Coronary artery (tissue), 2 donors: ENCODE measurements at regions not wholly inside any gene's neighbourhood (a gene's known extent, or its start where the extent isn't known, plus 50 kb on each side); places are given as distances from the start of the nearest gene placed in this dataset.

Experiments
- DNase-seq: peaks from one replicate; pipeline ENCODE4 v3.0.0-alpha.2; 2017; ENCODE audit warnings: low spot score
- H3K27ac ChIP-seq, 2 donors: fragments of 200-600 bp; sonication (generic); one replicate each; pipeline ENCODE4 v1.5.1; 2016 to 2019
- H3K4me3 ChIP-seq: fragments of 200-600 bp; sonication (generic); 2 replicates; pipeline ENCODE4 v1.5.1; 2016; ENCODE audit warnings: mild to moderate bottlenecking, moderate library complexity
- TF ChIP-seq, protein P1 (sequence below): fragments of 200-600 bp; sonication (generic); IDR thresholded peaks from one replicate; pipeline ENCODE4 v1.5.1; 2019; ENCODE audit warnings: antibody characterized with exemption

DNA sequence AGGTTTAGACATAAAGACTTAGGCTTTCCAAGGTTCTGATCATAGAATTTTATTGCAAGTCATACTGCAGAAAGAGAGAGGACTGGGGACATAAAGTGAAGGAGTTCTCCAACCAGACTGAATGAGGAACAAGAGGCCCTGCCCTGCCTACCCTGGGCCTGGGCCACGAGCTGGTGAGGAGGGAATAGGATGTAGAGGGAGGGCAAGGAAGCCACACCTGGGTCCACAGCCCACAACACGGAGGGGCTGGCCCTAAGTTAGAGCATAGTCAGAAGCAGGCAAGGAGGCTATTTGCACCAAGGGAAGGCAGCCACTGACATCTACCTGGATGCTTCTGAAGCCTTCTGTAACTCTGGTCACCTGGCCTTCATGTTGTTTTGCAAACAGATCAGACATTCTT lies 82.2 kb upstream of the CXCL12 start:
- Histone ChIP-seq H3K27ac (no peak overlapping the region), H3K4me3 (no peak overlapping the region)
- DNase-seq = no peak
- TF ChIP-seq, protein P1, sequence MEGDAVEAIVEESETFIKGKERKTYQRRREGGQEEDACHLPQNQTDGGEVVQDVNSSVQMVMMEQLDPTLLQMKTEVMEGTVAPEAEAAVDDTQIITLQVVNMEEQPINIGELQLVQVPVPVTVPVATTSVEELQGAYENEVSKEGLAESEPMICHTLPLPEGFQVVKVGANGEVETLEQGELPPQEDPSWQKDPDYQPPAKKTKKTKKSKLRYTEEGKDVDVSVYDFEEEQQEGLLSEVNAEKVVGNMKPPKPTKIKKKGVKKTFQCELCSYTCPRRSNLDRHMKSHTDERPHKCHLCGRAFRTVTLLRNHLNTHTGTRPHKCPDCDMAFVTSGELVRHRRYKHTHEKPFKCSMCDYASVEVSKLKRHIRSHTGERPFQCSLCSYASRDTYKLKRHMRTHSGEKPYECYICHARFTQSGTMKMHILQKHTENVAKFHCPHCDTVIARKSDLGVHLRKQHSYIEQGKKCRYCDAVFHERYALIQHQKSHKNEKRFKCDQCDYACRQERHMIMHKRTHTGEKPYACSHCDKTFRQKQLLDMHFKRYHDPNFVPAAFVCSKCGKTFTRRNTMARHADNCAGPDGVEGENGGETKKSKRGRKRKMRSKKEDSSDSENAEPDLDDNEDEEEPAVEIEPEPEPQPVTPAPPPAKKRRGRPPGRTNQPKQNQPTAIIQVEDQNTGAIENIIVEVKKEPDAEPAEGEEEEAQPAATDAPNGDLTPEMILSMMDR = no peak

DNA sequence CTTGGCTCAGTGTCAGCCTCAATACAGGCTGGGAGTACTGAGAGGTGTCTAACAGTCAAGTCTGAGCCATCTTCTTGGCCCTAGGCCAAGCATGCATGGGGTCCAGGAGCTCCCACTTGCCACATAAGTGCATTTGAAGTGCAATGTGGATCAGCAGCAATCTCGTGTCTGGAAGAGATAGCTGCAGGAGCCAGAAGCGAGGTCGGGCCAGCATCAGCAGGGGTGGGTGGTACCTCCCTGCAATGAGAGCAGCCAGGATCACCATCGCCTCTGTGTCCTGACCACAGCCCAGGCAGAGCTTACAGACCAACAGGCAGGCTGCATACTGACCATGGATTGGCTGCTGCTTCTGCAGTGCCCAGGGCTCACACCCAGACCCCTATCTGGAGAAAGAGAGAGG lies 83.0 kb upstream of the CXCL12 start:
- Histone ChIP-seq H3K27ac (no peak overlapping the region), H3K4me3 (no peak overlapping the region)
- DNase-seq = no peak
- TF ChIP-seq, protein P1 = no peak

DNA sequence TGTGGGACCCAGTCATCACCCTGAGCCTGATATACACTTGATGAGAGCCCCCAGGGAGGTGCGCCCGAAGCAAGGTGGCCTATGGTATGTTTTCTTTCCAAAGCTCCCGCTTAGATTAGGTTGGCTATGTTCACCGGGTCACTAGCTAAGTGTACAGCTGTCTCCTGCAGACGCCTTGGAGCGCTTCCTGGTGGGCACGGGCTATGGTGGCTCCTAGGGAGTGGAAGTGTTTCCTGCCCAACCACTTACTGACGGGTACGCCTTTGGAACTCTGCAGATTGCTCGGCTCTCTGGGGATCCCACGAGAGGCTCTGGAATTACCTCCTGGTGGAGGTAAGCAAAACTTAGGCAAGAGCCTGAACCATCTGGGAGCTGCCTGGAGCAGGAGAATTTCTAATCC lies 83.6 kb upstream of the CXCL12 start:
- TF ChIP-seq, protein P1 = no peak
- DNase-seq = no peak
- H3K27ac ChIP-seq = no peak overlapping the region
- no peak overlapping the region for H3K4me3 ChIP-seq

DNA sequence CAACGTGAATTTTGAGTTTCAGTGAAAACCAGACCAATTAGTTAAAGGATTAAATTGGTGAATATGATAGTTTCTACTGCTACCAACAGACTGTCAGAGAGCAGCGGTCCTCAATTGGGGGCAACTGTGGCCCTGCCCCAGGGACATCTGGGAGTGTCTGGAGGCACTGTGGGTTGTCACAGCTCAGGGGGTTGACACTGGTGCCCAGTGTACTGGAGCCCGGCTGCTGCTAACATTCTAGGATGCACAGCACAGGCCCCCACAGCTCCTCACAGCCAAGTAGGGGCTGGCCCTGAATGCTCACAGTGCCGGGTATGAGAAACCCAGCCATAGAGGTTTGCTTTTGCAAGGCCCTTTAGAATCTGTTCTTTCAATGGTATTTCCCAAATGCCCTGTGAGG lies 84.1 kb upstream of the CXCL12 start:
- H3K4me3 ChIP-seq = no peak overlapping the region
- no peak for DNase-seq
- H3K27ac ChIP-seq = no peak overlapping the region
- TF ChIP-seq, protein P1 = no peak

DNA sequence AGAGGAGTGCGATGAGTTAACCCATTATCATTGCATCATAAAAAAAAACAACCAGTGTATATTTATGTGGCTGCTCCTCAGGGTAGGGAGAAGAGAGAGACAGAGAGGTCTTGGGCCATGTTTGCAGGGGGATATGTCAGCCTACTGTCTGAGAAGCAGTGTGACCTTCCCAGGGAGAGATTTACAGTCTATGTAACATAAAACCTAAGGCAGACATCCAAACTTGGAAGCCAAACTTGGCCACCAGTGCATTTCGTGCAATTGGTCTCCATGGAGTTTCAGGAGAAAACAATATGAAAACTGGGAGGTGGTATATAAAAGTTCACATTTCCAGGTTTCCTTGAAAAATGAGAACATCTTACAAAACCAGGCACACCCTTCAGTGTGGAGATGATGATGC lies 85.9 kb upstream of the CXCL12 start:
- H3K27ac ChIP-seq = no peak overlapping the region

DNA sequence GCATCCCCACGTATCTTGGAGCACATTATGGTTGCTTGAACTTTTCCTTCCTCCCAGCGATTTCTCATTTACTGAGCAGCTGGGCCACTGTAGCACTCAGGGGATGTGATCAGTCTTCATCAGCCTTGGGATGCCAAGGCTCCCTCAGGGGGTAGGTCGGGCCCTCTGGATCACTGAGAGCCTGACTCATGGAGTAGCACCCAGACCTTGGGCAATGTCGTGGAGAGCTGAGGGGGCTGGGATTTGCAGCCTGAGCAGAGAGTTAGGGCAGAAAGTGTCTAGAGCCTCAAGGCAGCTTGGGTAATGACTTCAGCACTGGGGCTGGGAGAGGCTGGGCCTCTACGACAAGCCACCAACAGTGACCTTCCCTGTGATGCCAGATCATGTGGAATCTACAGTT lies 86.5 kb upstream of the CXCL12 start:
- no peak overlapping the region for H3K4me3 ChIP-seq
- no peak for DNase-seq
- no peak overlapping the region for H3K27ac ChIP-seq
- TF ChIP-seq, protein P1 = no peak

More for the DNA sequence above, 85.9 kb upstream of the CXCL12 start:
- no peak overlapping the region for H3K4me3 ChIP-seq
- DNase-seq = no peak
- TF ChIP-seq, protein P1 = no peak

DNA sequence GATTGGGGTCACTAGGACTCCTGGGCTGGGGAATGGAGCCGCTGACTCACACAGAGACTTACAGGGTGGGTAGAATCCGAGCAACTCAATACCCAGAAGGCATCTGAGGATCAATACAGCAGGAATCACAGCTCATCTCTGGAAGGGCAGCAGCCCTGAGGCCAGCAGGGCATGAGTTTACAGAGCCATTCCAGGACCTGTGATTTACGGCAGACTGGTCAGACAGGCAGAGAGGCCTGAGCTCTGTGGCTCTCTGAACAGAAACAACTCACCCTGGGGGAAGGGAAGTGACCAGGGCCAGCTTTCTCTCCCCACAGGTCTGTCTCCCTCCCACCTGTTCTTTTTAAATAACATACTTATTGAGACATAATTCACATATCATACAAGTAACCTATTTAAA lies 88.2 kb upstream of the CXCL12 start:
- no peak for DNase-seq
- TF ChIP-seq, protein P1 = no peak
- Histone ChIP-seq H3K27ac (no peak overlapping the region), H3K4me3 (no peak overlapping the region)
